ENCODE measurements at regions not wholly inside any gene's neighbourhood (a gene's known extent, or its start where the extent isn't known, plus 50 kb on each side); places are given as distances from the start of the nearest gene placed in this dataset.

DNA sequence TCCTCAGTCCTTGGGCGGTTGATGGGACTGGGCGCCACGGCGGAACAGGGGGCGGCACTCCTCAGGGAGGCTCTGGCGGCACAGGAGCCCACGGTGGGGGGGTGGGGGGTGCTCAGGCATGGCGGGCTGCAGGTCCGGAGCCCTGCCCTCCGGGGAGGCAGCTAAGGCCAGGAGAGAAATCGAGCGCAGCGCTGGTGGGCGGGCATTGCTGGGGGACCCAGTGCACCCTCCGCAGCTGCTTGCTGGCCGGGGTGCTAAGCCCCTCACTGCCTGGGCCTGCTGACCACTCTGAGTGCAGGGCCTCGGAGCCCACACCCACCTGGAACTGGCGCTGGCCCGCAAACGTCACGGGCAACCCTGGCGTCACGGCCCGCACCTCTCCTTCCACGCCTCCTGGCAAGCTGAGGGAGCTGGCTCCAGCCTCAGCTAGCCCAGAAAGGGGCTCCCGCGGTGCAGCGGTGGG is 164.9 kb upstream of the AGA start:
- Histone ChIP-seq H3K36me3 (no peaks in the 10 kb centered on the region), H3K4me1 (no peaks in the 10 kb centered on the region), H3K9me3 (no peaks in the 10 kb centered on the region), H3K27ac (no peak overlapping the region), H3K4me3 (replicated peaks in 1 of 3) (no peak overlapping the region), H3K27me3 (no peaks in the 10 kb centered on the region)
- WGBS, 2 donors = 96 to 98% methylated on average over 12 to 27 of the region's 28 CpGs
- TF ChIP-seq POLR2A (IDR thresholded peaks at IDR 0.05) = no peak
- no peak for TF ChIP-seq CTCF (IDR thresholded peaks at IDR 0.05)
- DNase-seq = no peak
- intact Hi-C loops (cut with DNase I) = no loop called here

GRCh38 chr4:177611974-177612664 is 169.9 kb upstream of the AGA start:
- Histone ChIP-seq H3K9me3 (no peaks in the 10 kb centered on the region), H3K4me3 (replicated peaks in 1 of 3) (no peak overlapping the region), H3K4me1 (no peaks in the 10 kb centered on the region), H3K27me3 (no peaks in the 10 kb centered on the region), H3K36me3 (no peaks in the 10 kb centered on the region), H3K27ac (no peak overlapping the region)
- intact Hi-C loops (cut with DNase I) = no loop called here
- no peak for DNase-seq
- 78 to 80% methylated on average over 5 of the region's 5 CpGs for WGBS, 2 donors
- no peak for TF ChIP-seq CTCF (IDR thresholded peaks at IDR 0.05)
- TF ChIP-seq POLR2A (IDR thresholded peaks at IDR 0.05) = no peak

DNA sequence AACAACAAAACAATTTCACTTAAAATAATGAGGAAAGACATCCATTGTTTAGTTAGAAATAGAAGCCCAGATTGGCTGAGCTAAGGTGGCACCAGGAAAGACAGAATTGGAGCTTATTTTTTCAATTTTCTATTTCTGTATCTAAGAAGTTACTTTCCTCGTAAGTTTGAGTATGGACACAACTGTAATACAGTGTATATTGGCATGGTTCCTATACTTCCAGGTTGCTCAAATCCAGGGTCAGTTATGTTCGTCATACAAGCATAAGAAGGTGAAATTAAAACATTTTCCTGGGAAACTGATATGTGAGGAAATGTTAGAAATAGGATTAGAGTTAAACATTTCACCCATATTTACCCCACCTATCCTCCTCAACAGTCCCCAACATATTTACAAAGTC is 170.4 kb upstream of the AGA start:
- Histone ChIP-seq H3K27me3 (no peaks in the 10 kb centered on the region), H3K9me3 (no peaks in the 10 kb centered on the region), H3K36me3 (no peaks in the 10 kb centered on the region), H3K27ac (no peak overlapping the region), H3K4me1 (no peaks in the 10 kb centered on the region), H3K4me3 (replicated peaks in 1 of 3) (no peak overlapping the region)
- 74 to 76% methylated on average over 2 of the region's 2 CpGs for WGBS, 2 donors
- DNase-seq = no peak
- intact Hi-C loops (cut with DNase I) = no loop called here
- TF ChIP-seq CTCF (IDR thresholded peaks at IDR 0.05) = no peak
- TF ChIP-seq POLR2A (IDR thresholded peaks at IDR 0.05) = no peak

DNA sequence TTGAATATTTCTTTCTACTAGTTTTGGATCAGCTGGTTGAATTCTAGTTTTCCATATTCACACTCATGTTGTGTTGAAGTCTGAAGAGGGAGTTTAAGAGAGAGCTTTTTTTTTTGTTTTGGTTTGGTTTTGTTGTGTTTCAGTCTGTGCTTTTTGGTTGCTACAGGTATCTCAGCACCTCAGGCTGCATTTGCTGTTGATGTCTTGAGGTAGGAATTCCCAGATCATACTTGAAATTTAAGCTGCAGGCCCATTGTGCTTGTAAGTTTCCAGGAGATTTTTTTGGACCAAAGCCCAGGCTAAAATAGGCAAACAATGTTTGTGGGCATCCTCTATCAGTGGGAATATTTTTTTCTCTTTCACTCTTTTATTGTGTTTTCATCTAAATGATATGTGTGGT is 190.2 kb upstream of the AGA start:
- intact Hi-C loops (cut with DNase I) = no loop called here

More for the DNA sequence above, 190.2 kb upstream of the AGA start:
- H3K9me3 ChIP-seq = no peaks in the 10 kb centered on the region
- TF ChIP-seq POLR2A (IDR thresholded peaks at IDR 0.05) (no peak), CTCF (IDR thresholded peaks at IDR 0.05) (no peak)
- no peaks in the 10 kb centered on the region for H3K4me1 ChIP-seq
- no peaks in the 10 kb centered on the region for H3K36me3 ChIP-seq
- no peak overlapping the region for H3K27ac ChIP-seq
- H3K27me3 ChIP-seq = no peaks in the 10 kb centered on the region
- no peak overlapping the region for H3K4me3 ChIP-seq (replicated peaks in 1 of 3)
- no peak for DNase-seq
